OCI-M2 (cell line): ENCODE measurements at regions not wholly inside any gene's neighbourhood (a gene's known extent, or its start where the extent isn't known, plus 50 kb on each side); places are given as distances from the start of the nearest gene placed in this dataset.
"Not testable (repeated sequence)": the region's sequence is repeated elsewhere in the genome, so short reads cannot be mapped to it uniquely, and the experiment has no call there.

Experiments used
- DNase-seq: peaks from one replicate; lab custom pipeline; 2025; ENCODE audit not compliant: unreplicated experiment; lab: John Stamatoyannopoulos, UW

DNA sequence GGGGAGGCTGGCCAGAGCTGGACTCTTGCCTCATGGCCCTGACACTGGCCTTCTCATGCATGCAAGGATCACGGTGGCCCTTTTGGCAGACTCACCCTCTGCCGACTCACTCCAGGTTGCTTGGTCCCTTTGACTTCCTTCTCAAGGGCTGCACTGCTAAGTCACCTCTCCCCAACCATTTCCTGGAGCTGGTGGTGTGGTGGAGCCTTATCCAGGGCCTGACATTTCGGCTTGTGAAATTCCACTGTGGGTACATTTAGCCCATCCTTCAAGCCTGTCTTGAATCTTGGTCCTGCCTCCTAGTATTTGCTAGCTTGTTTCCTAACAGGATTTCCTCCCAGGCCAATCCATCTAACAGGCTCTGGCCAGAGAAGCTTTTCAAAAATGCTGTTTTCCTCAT, 52.6 kb upstream of the JUN start:
- no peak for DNase-seq

DNA sequence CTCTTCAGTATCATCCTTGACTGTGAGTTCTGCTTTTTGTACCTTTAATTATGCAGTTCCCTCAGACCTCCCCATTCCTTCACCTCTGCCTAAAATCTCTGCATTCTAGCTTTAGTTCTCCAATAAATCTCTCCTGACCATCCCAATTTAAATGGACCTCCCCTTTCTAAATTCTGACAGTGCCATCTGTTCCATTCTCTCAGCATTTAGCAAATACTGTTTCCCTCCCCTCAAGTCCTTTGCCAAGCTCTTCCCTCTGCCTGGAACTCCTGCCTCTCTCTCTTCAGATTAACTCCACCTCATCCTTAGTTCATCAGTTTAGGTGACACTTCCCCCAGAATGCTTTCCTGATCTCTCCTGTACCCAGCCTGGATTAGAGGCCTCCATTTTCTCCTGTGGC, 54.0 kb upstream of the JUN start:
- no peak for DNase-seq

DNA sequence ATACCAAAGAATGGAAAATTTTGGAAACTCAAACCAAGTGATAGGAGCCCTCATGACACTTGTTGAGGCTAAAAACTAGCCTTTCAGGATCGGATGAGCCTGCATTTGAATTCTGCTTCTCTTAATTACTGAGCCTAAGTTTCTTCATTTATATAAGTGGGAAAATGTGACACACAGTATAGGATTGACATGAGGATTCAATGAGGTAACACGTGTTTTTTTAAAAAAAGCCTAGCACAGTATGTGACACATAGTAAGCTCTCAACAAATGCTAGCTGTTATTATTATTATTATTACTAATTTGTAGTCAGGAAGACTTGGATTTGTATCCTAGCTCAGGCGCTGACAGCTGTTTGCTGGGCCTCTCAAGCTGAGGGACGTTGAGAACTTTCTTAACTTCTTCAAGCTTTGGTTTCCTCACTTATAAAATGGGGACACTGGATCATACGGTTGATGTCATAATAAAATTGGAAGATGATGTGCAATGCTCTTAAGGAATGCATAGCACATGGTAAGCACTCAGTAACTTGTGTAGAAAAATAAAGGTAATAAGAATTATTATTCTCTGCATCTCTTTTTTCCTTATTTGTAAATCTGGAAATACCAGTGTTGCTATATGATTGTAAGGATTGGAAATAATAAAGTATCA, 55.4 kb upstream of the JUN start:
- no peak for DNase-seq

DNA sequence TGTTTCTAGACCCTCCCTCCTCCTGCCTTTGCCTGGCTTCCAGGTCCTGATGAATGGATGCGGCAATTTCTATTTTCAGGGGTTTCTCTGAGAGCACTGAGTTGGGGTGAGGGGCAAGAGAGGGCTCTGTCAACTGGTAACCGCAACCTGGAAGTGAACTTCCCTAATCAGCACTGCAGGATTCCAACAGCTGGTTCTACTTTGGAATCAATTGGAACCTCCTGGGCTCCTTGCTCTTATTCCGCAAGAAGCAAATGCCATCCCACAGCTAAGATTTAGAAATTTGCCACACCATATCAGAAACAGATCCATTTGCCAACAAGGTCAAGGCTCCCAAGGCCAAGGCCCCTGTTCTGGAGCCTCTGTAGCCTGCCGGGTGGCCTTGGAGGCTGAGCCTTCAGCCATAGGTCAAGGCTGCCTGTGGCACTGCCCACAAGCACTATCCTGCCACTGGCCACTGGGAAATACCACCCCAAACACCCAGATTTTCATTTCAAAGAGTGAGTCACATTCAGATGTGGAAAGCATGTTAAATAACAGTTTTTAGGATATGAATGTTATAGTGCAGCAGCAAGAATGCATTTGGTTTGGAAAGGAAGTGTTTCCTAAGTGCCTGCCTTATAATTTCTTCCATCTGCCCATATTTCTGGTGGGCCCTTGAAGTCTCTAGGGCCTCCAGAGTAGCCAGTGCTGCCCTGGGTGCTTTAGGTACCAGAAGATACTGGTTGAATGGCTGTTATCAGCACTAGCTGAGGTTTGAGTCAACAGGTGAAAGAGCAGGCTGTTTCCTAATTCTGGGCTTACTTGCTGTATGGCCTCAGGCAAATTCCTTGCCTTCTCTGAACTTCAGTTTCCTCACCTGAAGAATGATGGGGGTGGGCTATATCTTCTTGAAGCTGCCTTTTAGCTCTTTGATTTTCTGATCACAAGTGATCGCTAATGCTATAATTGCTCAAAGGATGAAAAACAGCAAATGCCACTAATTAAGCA, 56.3 kb upstream of the JUN start:
- DNase-seq, result no peak

DNA sequence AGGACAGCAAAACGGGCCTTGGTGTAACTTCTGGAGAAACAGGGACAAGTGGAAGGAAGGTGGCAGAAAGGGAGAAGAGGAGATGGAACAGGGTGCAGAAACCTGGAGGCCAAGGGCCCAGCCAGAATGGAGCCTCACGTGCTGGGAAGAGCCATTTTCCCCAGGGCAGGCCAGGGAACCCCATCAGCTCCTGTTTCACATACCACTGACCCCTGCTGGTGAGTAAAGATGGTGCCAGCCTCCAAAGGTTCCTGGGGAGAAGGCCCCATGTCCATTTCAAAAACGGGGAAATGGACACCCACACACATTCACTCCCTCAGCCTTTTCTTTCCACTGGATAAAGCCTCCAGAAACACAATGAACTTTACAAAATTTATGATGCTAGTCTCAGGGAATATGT, 57.6 kb upstream of the JUN start:
- no peak for DNase-seq

DNA sequence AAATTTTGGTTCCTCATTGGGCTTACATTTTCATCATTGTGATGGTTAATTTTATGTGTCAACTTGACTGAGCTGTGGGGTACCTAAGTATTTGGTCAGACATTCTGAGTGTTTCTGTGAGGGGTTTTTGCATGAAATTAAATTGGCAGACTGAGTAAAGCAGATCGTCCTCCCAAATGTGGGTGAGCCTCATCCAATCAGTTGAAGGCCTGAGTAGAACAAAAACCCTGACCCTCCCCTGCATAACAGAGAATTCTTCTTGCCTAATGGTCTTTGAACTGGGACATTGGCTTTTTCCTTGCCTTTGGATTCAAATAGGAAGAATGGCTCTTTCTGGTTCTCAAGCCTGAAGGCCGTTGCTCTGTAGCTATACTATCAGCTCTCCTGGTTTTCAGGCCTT, 59.1 kb upstream of the JUN start:
- DNase-seq, result no peak

DNA sequence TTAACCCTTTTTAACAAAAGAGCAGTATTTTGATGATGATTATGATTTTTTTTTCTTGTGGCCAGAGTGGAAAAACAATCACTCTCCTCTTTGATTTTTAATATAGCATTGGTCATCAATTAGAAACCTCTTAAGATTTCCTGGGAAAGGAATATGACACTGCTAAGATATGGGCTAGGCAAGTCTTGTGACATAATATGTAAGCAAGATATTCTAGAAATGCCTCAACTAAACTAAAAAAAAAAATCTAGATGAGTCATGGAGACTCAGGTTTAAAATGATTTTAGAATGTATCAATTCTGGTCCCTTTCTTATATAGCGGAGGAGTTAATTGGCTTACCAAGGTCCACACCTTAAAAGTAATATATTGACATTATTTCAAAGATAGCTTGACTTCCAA, 60.3 kb upstream of the JUN start:
- no peak for DNase-seq

DNA sequence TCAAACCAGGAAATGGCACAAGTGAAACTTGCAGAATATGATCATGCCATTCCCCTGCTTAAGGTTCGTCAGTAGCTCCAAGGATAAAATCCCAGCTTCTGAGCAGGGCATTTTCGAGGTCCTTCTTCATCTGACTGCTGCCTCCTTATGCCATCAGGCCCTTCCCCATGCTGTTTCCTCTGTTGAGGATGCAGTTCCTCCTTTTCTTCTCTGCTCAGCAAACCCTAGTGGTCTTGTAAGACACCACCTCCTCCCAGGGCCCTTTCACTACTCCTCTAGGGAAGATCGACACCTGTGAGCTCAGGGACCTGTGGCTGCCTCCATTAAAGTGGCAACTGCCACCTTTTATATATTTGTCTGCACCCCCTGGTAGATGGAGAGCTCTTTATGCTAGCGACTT, 62.1 kb upstream of the JUN start:
- DNase-seq, result no peak

DNA sequence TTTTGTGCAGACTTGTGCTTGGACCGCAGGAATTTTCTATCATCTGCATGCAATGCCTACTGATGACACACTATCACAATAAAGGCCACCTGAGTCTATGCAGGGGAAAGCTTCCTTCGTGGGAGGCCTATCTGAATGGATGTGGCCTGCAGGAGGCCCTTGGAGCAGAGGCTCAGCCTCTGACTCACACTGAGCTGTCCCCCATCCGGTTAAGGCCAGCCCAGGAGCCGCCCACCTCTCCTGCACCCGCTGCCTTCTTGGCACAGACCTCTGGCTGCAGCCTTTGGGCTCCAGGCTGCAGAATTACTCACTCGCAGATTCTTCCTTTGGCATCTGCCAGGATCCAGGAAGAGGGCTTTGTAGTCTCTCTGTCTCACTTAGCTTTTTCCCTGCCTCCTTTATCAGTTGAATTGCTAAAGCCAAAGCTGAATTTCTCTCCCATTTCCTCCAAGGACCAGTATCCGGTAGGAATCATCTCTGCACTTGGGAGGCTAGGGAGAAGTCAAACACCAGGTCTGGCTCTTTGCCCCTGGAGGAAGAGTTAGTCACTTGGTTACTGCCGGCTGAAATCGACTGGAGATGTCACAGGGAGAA, 65.1 kb upstream of the JUN start:
- DNase-seq, result no peak

DNA sequence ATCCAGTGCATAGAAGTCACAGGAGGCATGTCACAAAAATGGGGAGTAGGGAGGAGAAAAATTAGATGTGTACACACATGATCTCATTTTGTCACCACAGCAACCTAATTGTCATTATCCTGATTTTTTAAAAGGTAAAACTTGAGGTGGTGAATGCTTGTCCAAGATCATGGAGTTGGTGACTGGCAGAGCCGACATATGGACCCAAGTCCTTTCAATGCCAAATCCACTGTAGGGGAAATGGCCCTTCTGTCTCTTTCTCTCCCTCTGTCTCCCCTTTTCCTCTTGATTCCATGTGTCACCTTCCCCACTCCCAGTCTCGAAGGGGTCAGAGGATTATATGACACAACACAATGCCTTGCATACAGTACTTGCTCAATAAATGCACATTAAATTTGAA, 65.7 kb upstream of the JUN start:
- no peak for DNase-seq

DNA sequence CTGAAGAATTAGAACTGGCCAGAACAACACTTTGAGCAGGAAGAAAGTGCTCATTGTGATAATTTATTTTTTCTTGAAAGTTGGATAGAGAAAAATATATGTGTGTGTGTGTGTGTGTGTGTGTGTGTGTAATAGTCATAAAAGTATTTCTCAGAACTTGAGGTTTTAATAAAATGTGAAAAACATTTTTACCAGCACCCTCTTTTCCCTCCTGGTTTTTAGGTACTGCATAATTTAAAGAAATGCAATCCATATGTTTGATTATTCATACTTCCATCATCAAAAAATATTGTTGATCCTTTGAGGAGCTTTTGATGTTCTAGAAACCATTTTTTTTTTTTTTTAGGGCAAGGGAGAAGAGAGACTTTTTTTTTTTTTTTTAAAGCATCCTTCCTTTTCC, 66.8 kb upstream of the JUN start:
- no peak for DNase-seq

DNA sequence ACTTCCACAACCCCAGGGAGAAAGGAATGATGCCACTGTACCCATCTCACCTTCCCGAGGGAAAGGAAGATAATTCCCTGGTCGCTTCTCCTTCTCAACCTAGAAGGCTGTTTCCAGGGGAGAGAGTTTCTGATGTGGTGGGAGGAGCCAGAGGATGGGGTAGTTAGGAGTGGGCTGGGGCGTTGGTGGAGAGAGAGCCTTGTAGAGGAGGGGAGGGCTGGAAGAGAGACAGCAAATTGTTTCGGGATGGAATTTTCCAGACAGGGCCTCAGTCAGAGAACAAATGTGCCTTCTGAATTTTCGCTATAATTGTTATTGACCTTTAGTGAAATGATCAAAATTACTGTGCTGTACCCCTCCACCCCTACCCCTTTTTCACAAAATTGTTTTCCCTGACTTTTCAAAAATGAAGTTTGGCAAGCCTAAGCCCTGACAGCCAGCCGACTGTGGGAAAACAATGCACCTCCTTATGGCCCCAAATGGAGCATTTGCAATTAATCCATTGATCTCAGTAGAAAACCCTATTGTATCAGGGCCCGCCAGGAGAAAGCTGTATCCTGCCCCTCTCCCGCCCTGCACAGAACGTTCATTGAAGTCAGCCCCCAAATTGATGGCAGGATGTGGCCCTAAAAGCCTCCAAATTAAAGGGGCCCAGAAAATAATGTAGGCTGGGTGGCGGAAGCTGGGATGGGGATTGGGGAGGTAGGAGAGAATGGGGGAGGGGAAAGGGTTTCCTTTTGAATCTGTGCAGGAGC, 69.1 kb upstream of the JUN start:
- no peak for DNase-seq

DNA sequence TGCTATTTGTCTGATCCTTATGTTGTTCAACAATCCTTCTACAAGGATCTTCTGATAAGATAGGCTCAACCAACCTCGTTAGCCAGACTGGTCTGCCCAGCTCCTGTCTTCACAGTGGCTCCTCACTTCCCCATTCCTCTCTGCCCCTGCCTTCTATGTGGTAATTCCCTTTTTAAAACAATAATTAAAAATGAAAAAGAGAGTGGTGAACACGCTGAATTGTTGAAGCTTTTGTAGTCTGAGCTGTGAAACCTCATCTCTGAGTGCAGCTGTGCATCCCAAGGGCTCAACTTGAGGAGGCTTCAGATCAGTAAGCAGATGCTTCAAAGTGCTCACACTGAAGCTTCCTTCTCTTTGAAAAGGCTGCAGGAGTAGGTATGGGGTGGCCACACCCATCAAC, 70.7 kb upstream of the JUN start:
- no peak for DNase-seq

DNA sequence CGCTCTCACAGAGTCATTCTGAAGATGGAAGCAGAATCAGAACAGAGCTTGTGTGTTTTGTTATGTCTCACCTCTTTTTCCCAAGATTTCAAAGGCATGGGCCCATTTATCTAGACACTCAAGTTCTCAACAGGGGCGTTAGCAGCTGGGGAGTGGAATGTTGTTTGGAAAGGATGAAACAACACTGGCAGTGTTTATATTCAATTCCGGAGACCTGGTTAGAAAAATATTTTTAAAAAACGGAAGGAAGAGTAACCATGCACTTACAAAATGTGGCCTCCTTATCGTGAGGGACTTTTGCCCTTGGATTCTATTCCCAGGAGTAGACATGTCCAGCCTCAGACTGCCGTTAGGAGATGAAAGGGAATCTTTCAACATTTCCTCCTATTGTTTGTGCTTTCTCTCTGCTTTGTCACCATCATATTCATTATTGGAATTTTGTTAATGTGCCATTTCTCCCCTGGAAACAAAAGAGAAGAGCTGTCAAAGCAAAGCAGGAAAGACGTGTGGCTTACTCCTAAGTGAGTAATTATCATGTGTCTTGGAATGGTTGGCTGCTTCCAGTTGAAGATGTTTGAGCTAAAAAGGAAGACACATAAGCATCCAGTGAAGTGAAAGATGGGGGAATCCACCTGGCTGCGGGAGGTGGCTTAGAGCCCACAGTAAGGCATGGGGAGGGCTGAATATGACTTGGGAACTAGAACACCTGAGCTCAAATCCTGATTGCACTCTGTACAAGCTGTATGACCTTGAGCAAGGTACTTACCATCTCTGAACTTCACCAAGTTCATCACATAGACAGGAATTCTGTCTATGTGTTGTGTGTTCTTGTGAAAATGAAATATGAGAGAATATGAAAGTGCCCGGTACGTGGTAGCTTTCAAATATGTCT, 71.7 kb upstream of the JUN start:
- DNase-seq, result no peak

DNA sequence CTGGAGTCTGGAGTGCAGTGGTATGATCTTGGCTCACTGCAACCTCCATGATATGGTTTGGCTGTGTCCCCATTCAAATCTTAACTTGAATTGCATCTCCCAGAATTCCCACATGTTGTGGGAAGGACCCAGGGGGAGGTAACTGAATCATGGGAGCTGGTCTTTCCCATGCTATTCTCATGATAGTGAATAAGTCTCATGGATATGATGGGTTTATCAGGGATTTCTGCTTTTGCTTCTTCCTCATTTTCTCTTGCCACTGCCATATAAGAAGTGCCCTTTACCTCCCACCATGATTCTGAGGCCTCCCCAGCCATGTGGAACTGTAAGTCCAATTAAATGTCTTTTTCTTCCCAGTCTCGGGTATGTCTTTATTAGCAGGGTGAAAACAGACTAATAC, 72.4 kb upstream of the JUN start:
- DNase-seq, result not testable (repeated sequence)

DNA sequence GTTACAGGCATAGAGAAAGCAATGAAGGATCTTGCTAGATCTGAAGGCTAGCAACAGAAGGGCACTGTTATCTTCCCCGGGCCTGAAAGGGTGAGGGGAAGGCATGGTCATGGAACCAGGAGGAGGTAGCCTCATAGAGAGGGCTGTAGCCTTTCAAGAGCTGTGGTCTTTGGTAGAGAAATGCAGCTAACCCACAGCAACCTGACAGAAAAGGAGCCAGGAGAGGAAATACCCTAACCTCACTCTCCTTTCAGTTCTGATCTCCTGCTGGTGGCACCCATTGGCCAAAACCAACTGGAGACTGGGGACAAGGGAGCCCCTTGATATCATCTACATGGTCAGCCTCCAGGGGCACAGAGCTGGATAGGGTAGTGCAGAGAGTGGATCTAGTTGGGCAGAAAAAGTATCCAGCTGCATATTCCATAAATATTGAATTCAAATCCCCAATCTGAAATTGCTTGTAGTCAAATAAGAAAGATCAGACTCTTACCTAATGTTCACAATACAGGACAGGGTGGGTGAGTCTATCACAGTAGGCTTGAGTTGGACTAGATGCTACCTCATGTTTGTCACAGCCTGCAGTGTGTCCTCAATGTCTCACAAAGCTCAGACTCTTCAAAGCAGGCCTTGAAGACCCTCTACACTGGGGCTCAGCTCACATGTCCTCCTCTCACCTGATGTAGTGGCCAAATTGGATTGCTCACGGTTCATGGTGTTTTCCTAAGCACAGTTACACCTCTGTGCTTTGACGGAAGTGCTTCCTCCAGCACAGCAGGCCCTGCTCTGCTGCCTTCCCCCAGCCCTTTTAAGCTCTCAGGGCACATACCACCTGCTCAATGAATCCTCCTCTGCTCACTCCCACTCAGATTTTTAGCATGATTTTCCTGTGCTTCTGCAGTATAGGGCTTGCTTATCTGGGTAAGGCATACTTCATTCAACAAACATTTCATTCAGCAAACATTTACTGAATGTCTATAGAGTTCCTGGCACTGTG, 74.1 kb upstream of the JUN start:
- DNase-seq, result no peak

DNA sequence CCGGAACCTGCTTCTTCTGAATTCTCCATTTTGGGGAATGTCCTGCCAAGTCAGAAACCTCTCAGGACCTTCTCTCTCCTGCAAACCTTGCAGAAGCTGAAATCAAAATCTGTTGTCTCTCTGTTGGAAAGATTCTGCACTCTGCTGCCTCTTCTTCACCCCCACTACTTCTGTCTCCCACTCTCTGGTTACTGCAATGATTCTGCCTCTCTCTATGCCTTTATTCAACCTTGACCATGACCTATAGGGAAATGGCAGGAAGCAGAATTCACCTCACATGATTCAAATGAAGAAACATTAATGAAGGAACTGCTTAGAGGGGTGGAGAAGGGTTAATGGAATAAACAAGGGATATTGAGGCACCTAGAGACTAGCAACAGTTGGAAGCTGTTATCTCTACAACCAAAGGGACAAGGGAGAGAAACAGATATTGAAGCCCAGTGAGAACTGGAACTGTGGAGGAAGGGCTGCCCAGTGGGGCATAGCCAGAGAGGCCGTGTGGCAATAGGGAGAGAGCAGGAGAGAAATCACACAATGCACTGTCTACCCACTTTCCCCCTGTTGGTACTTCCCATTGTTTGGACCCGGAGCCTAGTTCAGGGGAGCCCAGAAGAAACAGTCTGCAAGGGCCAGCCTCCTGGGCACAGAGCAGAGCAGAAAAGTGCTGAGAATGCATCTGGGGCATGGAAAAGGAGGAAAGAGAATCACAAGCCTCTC, 76.1 kb upstream of the JUN start:
- no peak for DNase-seq

DNA sequence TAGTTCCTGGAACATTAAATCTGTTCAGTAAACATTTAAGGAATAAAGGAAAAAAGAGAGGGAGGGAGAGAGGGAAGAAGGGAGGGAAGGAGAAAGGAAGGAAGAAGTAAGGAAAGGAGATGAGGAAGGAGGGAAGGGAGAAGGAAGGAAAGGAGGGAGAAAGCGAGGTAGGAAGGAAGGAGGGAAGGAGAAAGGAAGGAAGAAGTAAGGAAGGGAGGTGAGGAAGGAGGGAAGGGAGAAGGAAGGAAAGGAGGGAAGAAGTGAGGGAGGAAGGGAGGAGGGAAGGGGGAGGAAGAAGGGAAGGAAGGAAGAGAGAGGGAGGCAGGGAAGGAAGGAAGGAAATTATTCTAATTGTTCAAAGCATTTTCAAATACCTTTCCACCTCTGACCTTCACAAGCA, 77.2 kb upstream of the JUN start:
- no peak for DNase-seq

DNA sequence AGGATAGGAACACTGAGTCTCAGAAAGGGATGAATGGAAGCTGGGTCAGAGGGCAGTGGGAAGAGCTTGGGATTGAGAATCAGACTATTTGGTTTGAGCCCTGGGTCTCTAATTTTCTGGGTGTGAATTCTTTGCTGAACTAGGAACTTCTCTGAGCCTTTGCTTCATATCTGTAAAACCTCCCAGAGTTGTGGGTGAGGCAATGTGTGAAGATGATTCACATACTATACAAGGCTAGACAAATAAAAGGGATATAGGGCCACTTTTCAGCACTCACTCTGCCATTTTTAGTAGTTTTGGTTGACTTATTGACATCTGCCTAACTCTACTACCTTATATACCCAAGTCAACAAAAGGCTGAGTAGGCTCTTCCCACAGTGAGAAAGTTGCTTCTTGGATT, 77.7 kb upstream of the JUN start:
- DNase-seq, result no peak
